ENCODE measurements at regions not wholly inside any gene's neighbourhood (a gene's known extent, or its start where the extent isn't known, plus 50 kb on each side); places are given as distances from the start of the nearest gene placed in this dataset.
"Not testable (repeated sequence)": the region's sequence is repeated elsewhere in the genome, so short reads cannot be mapped to it uniquely, and the experiment has no call there.

DNA sequence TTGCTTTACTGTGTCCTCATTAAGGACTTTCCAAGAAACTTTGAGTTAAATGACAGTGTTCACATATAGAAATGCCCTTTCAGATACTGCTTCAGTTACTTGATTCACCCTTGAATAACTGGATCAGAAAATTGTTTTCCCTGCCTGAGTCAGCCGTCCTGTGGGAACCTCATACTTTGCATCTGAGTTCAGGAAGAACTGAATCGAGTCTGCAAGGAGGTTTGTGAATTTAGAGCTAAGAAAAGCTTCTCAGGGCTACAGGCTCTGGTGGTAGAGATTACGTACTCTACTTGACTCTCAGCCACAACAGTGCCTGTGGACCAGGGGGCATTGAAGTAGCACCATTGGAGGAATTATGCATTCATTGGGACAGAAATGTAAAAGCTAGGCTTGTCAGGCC is 252.4 kb upstream of the C2CD4B start:
- H3K27me3 ChIP-seq (ENCODE audit: control insufficient read depth, insufficient read depth, low read length), result no peaks in the 10 kb centered on the region
- no peak for DNase-seq (ENCODE audit: low read depth)
- no peaks in the 10 kb centered on the region for H3K36me3 ChIP-seq (ENCODE audit: control insufficient read depth, insufficient read depth, low read length)
- no peak for TF ChIP-seq CTCF (IDR thresholded peaks at IDR 0.05; ENCODE audit: insufficient read depth, low read depth, low read length)
- POLR2A ChIA-PET, result interaction anchor here (0.6 kb wide), 1 partner anchor 461 kb away, joined by 4 read pairs; no protein-coding TSS in a partner anchor
- no peak overlapping the region for H3K4me3 ChIP-seq (ENCODE audit: low read depth, low read length)
- CTCF ChIA-PET, result no interaction called here

DNA sequence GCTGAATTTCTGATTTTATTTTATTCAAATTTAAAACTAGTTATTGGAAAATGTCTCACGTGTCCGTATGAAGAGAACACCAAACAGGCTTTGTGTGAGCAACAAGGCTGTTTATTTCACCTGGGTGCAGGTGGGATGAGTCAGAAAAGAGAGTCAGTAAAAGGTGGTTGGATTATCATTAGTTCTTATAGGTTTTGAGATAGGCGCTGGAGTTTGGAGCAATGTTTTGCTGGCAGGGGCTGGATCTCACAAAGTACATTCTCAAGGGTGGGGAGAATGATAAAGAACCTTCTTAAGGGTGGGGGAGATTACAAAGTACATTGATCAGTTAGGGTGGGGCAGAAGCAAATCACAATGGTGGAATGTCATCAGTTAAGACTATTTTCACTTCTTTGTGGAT is 253.4 kb upstream of the C2CD4B start:
- H3K36me3 ChIP-seq (ENCODE audit: control insufficient read depth, insufficient read depth, low read length); H3K4me3 ChIP-seq (ENCODE audit: low read depth, low read length); POLR2A ChIA-PET; CTCF ChIA-PET; DNase-seq (ENCODE audit: low read depth); H3K27me3 ChIP-seq (ENCODE audit: control insufficient read depth, insufficient read depth, low read length): not testable (repeated sequence)

DNA sequence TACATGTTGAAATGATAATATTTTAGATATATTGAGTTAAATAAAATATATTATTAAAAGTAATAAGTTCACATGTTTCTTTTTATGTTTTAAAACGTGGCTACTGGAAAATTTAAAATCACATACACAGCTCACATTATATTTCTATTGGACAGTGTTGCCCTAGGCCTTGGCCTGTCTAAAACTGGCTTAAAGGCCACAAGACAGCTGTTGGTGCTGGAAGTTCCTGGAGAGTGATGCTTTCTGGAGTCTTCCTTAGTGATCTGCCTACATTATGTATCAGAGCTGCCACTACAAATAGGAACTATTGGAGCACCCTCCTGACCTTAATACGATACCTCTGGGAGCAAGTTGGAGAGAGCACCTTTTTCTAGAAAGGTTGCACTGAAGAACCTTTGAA is 254.1 kb upstream of the C2CD4B start:
- CTCF ChIA-PET, result interaction anchor here (0.6 to 0.8 kb wide), 2 partner anchors 50 to 604 kb away, joined by 3 read pairs; no protein-coding TSS in a partner anchor
- H3K27me3 ChIP-seq (ENCODE audit: control insufficient read depth, insufficient read depth, low read length), result no peaks in the 10 kb centered on the region
- no peaks in the 10 kb centered on the region for H3K36me3 ChIP-seq (ENCODE audit: control insufficient read depth, insufficient read depth, low read length)
- POLR2A ChIA-PET, result no interaction called here
- no peak for DNase-seq (ENCODE audit: low read depth)
- no peak overlapping the region for H3K4me3 ChIP-seq (ENCODE audit: low read depth, low read length)
- no peak for TF ChIP-seq CTCF (IDR thresholded peaks at IDR 0.05; ENCODE audit: insufficient read depth, low read depth, low read length)

- H3K4me3 ChIP-seq (ENCODE audit: low read depth, low read length); POLR2A ChIA-PET; H3K36me3 ChIP-seq (ENCODE audit: control insufficient read depth, insufficient read depth, low read length); H3K27me3 ChIP-seq (ENCODE audit: control insufficient read depth, insufficient read depth, low read length); CTCF ChIA-PET; DNase-seq (ENCODE audit: low read depth): not testable (repeated sequence)
These were observed 255.3 kb upstream of the C2CD4B start for GRCh38 chr15:62420371-62420770.

- Histone ChIP-seq H3K36me3 (ENCODE audit: control insufficient read depth, insufficient read depth, low read length) (no peaks in the 10 kb centered on the region), H3K27me3 (ENCODE audit: control insufficient read depth, insufficient read depth, low read length) (no peaks in the 10 kb centered on the region), H3K4me3 (ENCODE audit: low read depth, low read length) (no peak overlapping the region)
- no peak for TF ChIP-seq CTCF (IDR thresholded peaks at IDR 0.05; ENCODE audit: insufficient read depth, low read depth, low read length)
- POLR2A ChIA-PET, result no interaction called here
- no peak for DNase-seq (ENCODE audit: low read depth)
- CTCF ChIA-PET, result no interaction called here
These were observed 256.2 kb upstream of the C2CD4B start for GRCh38 chr15:62421289-62421688.

GRCh38 chr15:62426387-62426956 is 261.4 kb upstream of the C2CD4B start:
- no peaks in the 10 kb centered on the region for H3K27me3 ChIP-seq (ENCODE audit: control insufficient read depth, insufficient read depth, low read length)
- DNase-seq (ENCODE audit: low read depth), result no peak
- POLR2A ChIA-PET, result interaction anchor here (0.6 kb wide), 1 partner anchor 13 kb away, joined by 4 read pairs; no protein-coding TSS in a partner anchor
- TF ChIP-seq CTCF (IDR thresholded peaks at IDR 0.05; ENCODE audit: insufficient read depth, low read depth, low read length), result no peak
- CTCF ChIA-PET, result no interaction called here
- no peak overlapping the region for H3K4me3 ChIP-seq (ENCODE audit: low read depth, low read length)
- no peaks in the 10 kb centered on the region for H3K36me3 ChIP-seq (ENCODE audit: control insufficient read depth, insufficient read depth, low read length)
